Stomach (tissue), 8 donors: ENCODE measurements at regions not wholly inside any gene's neighbourhood (a gene's known extent, or its start where the extent isn't known, plus 50 kb on each side); places are given as distances from the start of the nearest gene placed in this dataset.

ENCODE experiments used
- DNase-seq, 2 donors: peaks; one replicate each; pipeline versions ENCODE4 v3.0.0 to v3.0.0-alpha.2; 2013 to 2019
- H3K27ac ChIP-seq, 5 donors: fragments of 200-600 bp in 4 of 5; sonication (generic) in 4 of 5; one replicate each; pipeline ENCODE4 v1.5.1; 2013 to 2019; ENCODE audit warnings: mild to moderate bottlenecking in 1 of 5, moderate library complexity in 1 of 5
- H3K27me3 ChIP-seq, 3 donors: fragments of 200-600 bp; sonication (generic); one replicate each; pipeline ENCODE4 v1.5.1; 2017 to 2019; ENCODE audit warnings: mixed run types in 1 of 3
- H3K36me3 ChIP-seq, 4 donors: fragments of 200-600 bp; sonication (generic); 1 replicate in 3 of 4; 2 replicates in 1 of 4; pipeline ENCODE4 v1.5.1; 2016 to 2019
- H3K4me1 ChIP-seq, 4 donors: fragments of 200-600 bp; sonication (generic); one replicate each; pipeline ENCODE4 v1.5.1; 2016 to 2019
- H3K4me3 ChIP-seq, 4 donors: fragments of 200-600 bp; sonication (generic) in 3 of 4; one replicate each; pipeline ENCODE4 v1.5.1; 2016 to 2019; ENCODE audit warnings: mild to moderate bottlenecking in 1 of 4
- H3K9me3 ChIP-seq, 4 donors: fragments of 200-600 bp; sonication (generic); one replicate each; pipeline ENCODE4 v1.5.1; 2016 to 2019
- EP300 ChIP-seq: sonication (generic); formaldehyde crosslinking; IDR thresholded peaks from one replicate; pipeline ENCODE4 v1.6.1; 2017; ENCODE audit warnings: antibody characterized with exemption
- POLR2A ChIP-seq, 4 donors: fragments of 450-650 bp; IDR thresholded peaks; one replicate each; pipeline ENCODE4 v1.6.1; 2016; ENCODE audit warnings: antibody characterized with exemption in 4 of 4, control low read depth in 2 of 4, mild to moderate bottlenecking in 1 of 4, moderate library complexity in 1 of 4
- POLR2AphosphoS5 ChIP-seq, 3 donors: sonication (generic); formaldehyde crosslinking; IDR thresholded peaks; one replicate each; pipeline ENCODE4 v1.6.1; 2016; ENCODE audit warnings: antibody characterized with exemption in 3 of 3
- WGBS, 5 donors: extraction: QIAGEN DNeasy Blood & Tissue Kit in 3 of 5; methylation state at CpG; one replicate each; pipeline versions ENCODE4 v1.1.5 to v1.1.7; 2013 to 2018; 5-methylcytosine and 5-hydroxymethylcytosine counted together
- intact Hi-C: fragments of 100-400 bp; cut with DNase I; formaldehyde crosslinking; loops from one replicate; pipeline ENCODE4 v1.15.1; 2023; ENCODE audit warnings: low total_unique reads
- TF ChIP-seq, protein P1 (sequence below), 7 experiments: fragments of 450-650 bp in 4 of 7; fragments of 200-600 bp in 3 of 7; sonication (generic) in 3 of 7; IDR thresholded peaks; one replicate each; pipeline ENCODE4 v1.5.1; 2016 to 2019; ENCODE audit warnings: antibody characterized with exemption in 7 of 7, control low read depth in 2 of 7, mild to moderate bottlenecking in 1 of 7
- donor health status: healthy with polysubstance abuse.
- donor health status: Bipolar disorder and iron deficiency.
- donor health status: healthy.

GRCh38 chr2:12035029-12035720 lies 288.7 kb downstream of the LPIN1 start:
- no peaks in the 10 kb centered on the region for H3K36me3 ChIP-seq
- no peaks in the 10 kb centered on the region for H3K27me3 ChIP-seq
- no peak for DNase-seq
- H3K4me1 ChIP-seq = peaks cover 0 to 19% (median 8%) of the 10 kb centered on the region in 4 donors
- no peak overlapping the region for H3K27ac ChIP-seq
- intact Hi-C loops = no loop called here
- TF ChIP-seq EP300 (no peak), POLR2A (IDR thresholded peaks at IDR 0.05) (no peak), POLR2AphosphoS5 (IDR thresholded peaks at IDR 0.05) (no peak)
- TF ChIP-seq, protein P1, sequence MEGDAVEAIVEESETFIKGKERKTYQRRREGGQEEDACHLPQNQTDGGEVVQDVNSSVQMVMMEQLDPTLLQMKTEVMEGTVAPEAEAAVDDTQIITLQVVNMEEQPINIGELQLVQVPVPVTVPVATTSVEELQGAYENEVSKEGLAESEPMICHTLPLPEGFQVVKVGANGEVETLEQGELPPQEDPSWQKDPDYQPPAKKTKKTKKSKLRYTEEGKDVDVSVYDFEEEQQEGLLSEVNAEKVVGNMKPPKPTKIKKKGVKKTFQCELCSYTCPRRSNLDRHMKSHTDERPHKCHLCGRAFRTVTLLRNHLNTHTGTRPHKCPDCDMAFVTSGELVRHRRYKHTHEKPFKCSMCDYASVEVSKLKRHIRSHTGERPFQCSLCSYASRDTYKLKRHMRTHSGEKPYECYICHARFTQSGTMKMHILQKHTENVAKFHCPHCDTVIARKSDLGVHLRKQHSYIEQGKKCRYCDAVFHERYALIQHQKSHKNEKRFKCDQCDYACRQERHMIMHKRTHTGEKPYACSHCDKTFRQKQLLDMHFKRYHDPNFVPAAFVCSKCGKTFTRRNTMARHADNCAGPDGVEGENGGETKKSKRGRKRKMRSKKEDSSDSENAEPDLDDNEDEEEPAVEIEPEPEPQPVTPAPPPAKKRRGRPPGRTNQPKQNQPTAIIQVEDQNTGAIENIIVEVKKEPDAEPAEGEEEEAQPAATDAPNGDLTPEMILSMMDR (IDR thresholded peaks at IDR 0.05) = no peak
- H3K9me3 ChIP-seq = peaks cover 0 to 4% (median 0%) of the 10 kb centered on the region in 4 donors
- no peak overlapping the region for H3K4me3 ChIP-seq
- WGBS, 5 donors = 71 to 86% (median 80%) methylated on average over 11 of the region's 11 CpGs

GRCh38 chr2:12035956-12036639 lies 289.7 kb downstream of the LPIN1 start:
- intact Hi-C loops = no loop called here
- no peaks in the 10 kb centered on the region for H3K36me3 ChIP-seq
- no peak for DNase-seq
- 76 to 94% (median 85%) methylated on average over 1 of the region's 1 CpG for WGBS, 5 donors
- no peak overlapping the region for H3K27ac ChIP-seq
- no peak overlapping the region for H3K4me3 ChIP-seq
- H3K27me3 ChIP-seq = no peaks in the 10 kb centered on the region
- TF ChIP-seq POLR2AphosphoS5 (IDR thresholded peaks at IDR 0.05) (no peak), POLR2A (IDR thresholded peaks at IDR 0.05) (no peak), EP300 (no peak)
- H3K4me1 ChIP-seq = peaks cover 0 to 19% (median 8%) of the 10 kb centered on the region in 4 donors
- H3K9me3 ChIP-seq = peaks cover 0 to 4% (median 0%) of the 10 kb centered on the region in 4 donors

DNA sequence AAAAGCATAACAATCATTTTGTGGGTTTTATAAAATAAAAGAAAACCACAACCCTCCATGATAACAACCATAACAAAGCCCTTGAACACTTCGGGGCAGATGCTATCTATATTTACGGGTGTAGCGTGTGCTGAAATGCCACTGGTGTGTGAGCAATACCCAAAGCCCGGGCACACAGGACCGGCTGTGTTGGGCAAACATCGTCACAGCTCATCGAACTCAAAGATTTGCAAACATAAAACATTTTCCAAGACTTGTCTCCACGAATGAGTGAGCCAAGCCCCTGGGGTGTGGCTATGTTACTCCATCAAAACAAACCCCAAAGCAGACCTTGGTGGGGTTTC lies 290.2 kb downstream of the LPIN1 start:
- WGBS, 5 donors = 37 to 80% (median 49%) methylated on average over 8 of the region's 8 CpGs
- no peak overlapping the region for H3K27ac ChIP-seq
- DNase-seq = no peak
- intact Hi-C loops = no loop called here
- H3K9me3 ChIP-seq = peaks cover 0 to 4% (median 0%) of the 10 kb centered on the region in 4 donors
- H3K36me3 ChIP-seq = no peaks in the 10 kb centered on the region
- peaks cover 0 to 15% (median 5%) of the 10 kb centered on the region in 4 donors for H3K4me1 ChIP-seq
- TF ChIP-seq POLR2AphosphoS5 (IDR thresholded peaks at IDR 0.05) (no peak), EP300 (no peak), POLR2A (IDR thresholded peaks at IDR 0.05) (no peak)
- TF ChIP-seq, protein P1 (IDR thresholded peaks at IDR 0.05) = no peak
- no peak overlapping the region for H3K4me3 ChIP-seq
- no peaks in the 10 kb centered on the region for H3K27me3 ChIP-seq

GRCh38 chr2:12037301-12037700 lies 290.9 kb downstream of the LPIN1 start:
- Histone ChIP-seq H3K27ac (no peak overlapping the region), H3K4me3 (no peak overlapping the region), H3K27me3 (no peaks in the 10 kb centered on the region), H3K36me3 (no peaks in the 10 kb centered on the region), H3K9me3 (peaks cover 0 to 4% (median 0%) of the 10 kb centered on the region in 4 donors), H3K4me1 (peaks cover 0 to 8% (median 0%) of the 10 kb centered on the region in 4 donors)
- DNase-seq = no peak
- WGBS, 5 donors = 72 to 100% (median 87%) methylated on average over 2 of the region's 2 CpGs
- no peak for TF ChIP-seq EP300
- intact Hi-C loops = no loop called here

GRCh38 chr2:12041236-12041635 lies 294.8 kb downstream of the LPIN1 start:
- Histone ChIP-seq H3K9me3 (peaks cover 0 to 4% (median 0%) of the 10 kb centered on the region in 4 donors), H3K27ac (no peak overlapping the region), H3K4me1 (no peaks in the 10 kb centered on the region), H3K27me3 (no peaks in the 10 kb centered on the region), H3K4me3 (no peak overlapping the region), H3K36me3 (no peaks in the 10 kb centered on the region)
- 97 to 99% (median 98%) methylated on average over 6 of the region's 6 CpGs for WGBS, 5 donors
- DNase-seq = no peak
- TF ChIP-seq, protein P1 (IDR thresholded peaks at IDR 0.05) = no peak
- TF ChIP-seq POLR2A (IDR thresholded peaks at IDR 0.05) (no peak), POLR2AphosphoS5 (IDR thresholded peaks at IDR 0.05) (no peak), EP300 (no peak)
- intact Hi-C loops = no loop called here
